Urothelium cell line (cell line): ENCODE measurements at regions not wholly inside any gene's neighbourhood (a gene's known extent, or its start where the extent isn't known, plus 50 kb on each side); places are given as distances from the start of the nearest gene placed in this dataset.
A peak's percentile ranks its signal among the peaks of the same experiment; 100 is the strongest.
"Not testable (repeated sequence)": the region's sequence is repeated elsewhere in the genome, so short reads cannot be mapped to it uniquely, and the experiment has no call there.

ENCODE experiments used
- DNase-seq: peaks from one replicate; pipeline ENCODE4 v3.0.0; 2011; ENCODE audit warnings: low spot score, mixed read lengths
- FAIRE-seq: peaks from 2 replicates; lab custom pipeline; 2011; peaks lifted over from hg19 to GRCh38; lab: Jason Lieb, UNC

- FAIRE-seq (no peak), DNase-seq (no peak)
Measured at GRCh38 chr2:122041455-122041854, 286.0 kb downstream of the TSN start.

GRCh38 chr2:122051659-122052058, 296.2 kb downstream of the TSN start:
- FAIRE-seq, DNase-seq: not testable (repeated sequence)

- DNase-seq (no peak), FAIRE-seq (no peak)
Measured at GRCh38 chr2:122055521-122055931, 300.1 kb downstream of the TSN start.

GRCh38 chr2:122056853-122057252, 301.4 kb downstream of the TSN start:
- FAIRE-seq (no peak), DNase-seq (no peak)

- DNase-seq (peak; percentile 42), FAIRE-seq (peak; percentile 59)
Measured at GRCh38 chr2:122061206-122061605, 305.8 kb downstream of the TSN start.

- FAIRE-seq (no peak), DNase-seq (no peak)
Measured at GRCh38 chr2:122061831-122062230, 306.4 kb downstream of the TSN start.

GRCh38 chr2:122062506-122062905, 307.1 kb downstream of the TSN start:
- DNase-seq, result peak; percentile 39
- no peak for FAIRE-seq

GRCh38 chr2:122063716-122064115, 308.3 kb downstream of the TSN start:
- FAIRE-seq, result no peak

GRCh38 chr2:122070241-122070731, 314.8 kb downstream of the TSN start:
- FAIRE-seq, result peak; percentile 79
- DNase-seq, result peak; percentile 85

More at GRCh38 chr2:122063716-122064115, 308.3 kb downstream of the TSN start:
- DNase-seq, result peak; percentile 63

- FAIRE-seq (peak; percentile 82), DNase-seq (peak; percentile 64)
Measured at GRCh38 chr2:122072666-122073065, 317.2 kb downstream of the TSN start.

- DNase-seq (no peak), FAIRE-seq (peak; percentile 48)
Measured at GRCh38 chr2:122074201-122074600, 318.8 kb downstream of the TSN start.

GRCh38 chr2:122075381-122075780, 319.9 kb downstream of the TSN start:
- DNase-seq, result no peak

GRCh38 chr2:122077114-122077513, 321.7 kb downstream of the TSN start:
- FAIRE-seq (peak; percentile 48), DNase-seq (no peak)

More at GRCh38 chr2:122075381-122075780, 319.9 kb downstream of the TSN start:
- no peak for FAIRE-seq

- DNase-seq (no peak), FAIRE-seq (no peak)
Measured at GRCh38 chr2:122077771-122078170, 322.3 kb downstream of the TSN start.

GRCh38 chr2:122078451-122078850, 323.0 kb downstream of the TSN start:
- DNase-seq, result no peak
- FAIRE-seq, result no peak

GRCh38 chr2:122079844-122080243, 324.4 kb downstream of the TSN start:
- FAIRE-seq, result no peak

GRCh38 chr2:122080316-122080715, 324.9 kb downstream of the TSN start:
- FAIRE-seq, result no peak
- no peak for DNase-seq

More at GRCh38 chr2:122079844-122080243, 324.4 kb downstream of the TSN start:
- no peak for DNase-seq

- DNase-seq (no peak), FAIRE-seq (no peak)
Measured at GRCh38 chr2:122080871-122081270, 325.4 kb downstream of the TSN start.

GRCh38 chr2:122081751-122082150, 326.3 kb downstream of the TSN start:
- FAIRE-seq (peak; percentile 77), DNase-seq (no peak)

GRCh38 chr2:122083256-122084048, 328.0 kb downstream of the TSN start:
- DNase-seq, result no peak
- no peak for FAIRE-seq

- DNase-seq, FAIRE-seq: not testable (repeated sequence)
Measured at GRCh38 chr2:122085672-122086071, 330.2 kb downstream of the TSN start.

GRCh38 chr2:122094557-122094956, 339.1 kb downstream of the TSN start:
- FAIRE-seq, result no peak
- DNase-seq, result no peak
